ENCODE measurements at regions not wholly inside any gene's neighbourhood (a gene's known extent, or its start where the extent isn't known, plus 50 kb on each side); places are given as distances from the start of the nearest gene placed in this dataset.
"Not testable (repeated sequence)": the region's sequence is repeated elsewhere in the genome, so short reads cannot be mapped to it uniquely, and the experiment has no call there.

GRCh38 chr1:30445449-30445848, 277.9 kb downstream of the MATN1 start:
- DNase-seq (ENCODE audit: low read depth in 2 of 3, low spot score in 2 of 3), result no peak

- DNase-seq (ENCODE audit: low read depth in 2 of 3, low spot score in 2 of 3), result no peak
Measured at GRCh38 chr1:30444850-30445249, 278.5 kb downstream of the MATN1 start.

GRCh38 chr1:30444401-30444800, 279.0 kb downstream of the MATN1 start:
- DNase-seq (ENCODE audit: low read depth in 2 of 3, low spot score in 2 of 3), result no peak

- DNase-seq (ENCODE audit: low read depth in 2 of 3, low spot score in 2 of 3), result not testable (repeated sequence)
Measured at GRCh38 chr1:30438274-30438673, 285.1 kb downstream of the MATN1 start.

- DNase-seq (ENCODE audit: low read depth in 2 of 3, low spot score in 2 of 3), result no peak
Measured at GRCh38 chr1:30437059-30437576, 286.3 kb downstream of the MATN1 start.

GRCh38 chr1:30427545-30427944, 295.8 kb downstream of the MATN1 start:
- no peak for DNase-seq (ENCODE audit: low read depth in 2 of 3, low spot score in 2 of 3)

- DNase-seq (ENCODE audit: low read depth in 2 of 3, low spot score in 2 of 3), result no peak
Measured at GRCh38 chr1:30425046-30425445, 298.3 kb downstream of the MATN1 start.

- DNase-seq (ENCODE audit: low read depth in 2 of 3, low spot score in 2 of 3), result no peak
Measured at GRCh38 chr1:30423570-30423969, 299.8 kb downstream of the MATN1 start.

- no peak for DNase-seq (ENCODE audit: low read depth in 2 of 3, low spot score in 2 of 3)
Measured at GRCh38 chr1:30422251-30422650, 301.1 kb downstream of the MATN1 start.

GRCh38 chr1:30420519-30421050, 302.8 kb downstream of the MATN1 start:
- no peak for DNase-seq (ENCODE audit: low read depth in 2 of 3, low spot score in 2 of 3)

GRCh38 chr1:30419831-30420230, 303.6 kb downstream of the MATN1 start:
- DNase-seq (ENCODE audit: low read depth in 2 of 3, low spot score in 2 of 3), result no peak

- no peak for DNase-seq (ENCODE audit: low read depth in 2 of 3, low spot score in 2 of 3)
Measured at GRCh38 chr1:30418939-30419720, 304.3 kb downstream of the MATN1 start.

- DNase-seq (ENCODE audit: low read depth in 2 of 3, low spot score in 2 of 3), result no peak
Measured at GRCh38 chr1:30418061-30418938, 305.1 kb downstream of the MATN1 start.

GRCh38 chr1:30417701-30418046, 305.7 kb downstream of the MATN1 start:
- DNase-seq (ENCODE audit: low read depth in 2 of 3, low spot score in 2 of 3), result no peak

- no peak for DNase-seq (ENCODE audit: low read depth in 2 of 3, low spot score in 2 of 3)
Measured at GRCh38 chr1:30417001-30417700, 306.2 kb downstream of the MATN1 start.

- no peak for DNase-seq (ENCODE audit: low read depth in 2 of 3, low spot score in 2 of 3)
Measured at GRCh38 chr1:30416221-30416820, 307.1 kb downstream of the MATN1 start.

- no peak for DNase-seq (ENCODE audit: low read depth in 2 of 3, low spot score in 2 of 3)
Measured at GRCh38 chr1:30415171-30415940, 308.0 kb downstream of the MATN1 start.

GRCh38 chr1:30414851-30415165, 308.6 kb downstream of the MATN1 start:
- DNase-seq (ENCODE audit: low read depth in 2 of 3, low spot score in 2 of 3), result no peak

GRCh38 chr1:30414086-30414850, 309.1 kb downstream of the MATN1 start:
- no peak for DNase-seq (ENCODE audit: low read depth in 2 of 3, low spot score in 2 of 3)
